ENCODE measurements at regions not wholly inside any gene's neighbourhood (a gene's known extent, or its start where the extent isn't known, plus 50 kb on each side); places are given as distances from the start of the nearest gene placed in this dataset.

DNA sequence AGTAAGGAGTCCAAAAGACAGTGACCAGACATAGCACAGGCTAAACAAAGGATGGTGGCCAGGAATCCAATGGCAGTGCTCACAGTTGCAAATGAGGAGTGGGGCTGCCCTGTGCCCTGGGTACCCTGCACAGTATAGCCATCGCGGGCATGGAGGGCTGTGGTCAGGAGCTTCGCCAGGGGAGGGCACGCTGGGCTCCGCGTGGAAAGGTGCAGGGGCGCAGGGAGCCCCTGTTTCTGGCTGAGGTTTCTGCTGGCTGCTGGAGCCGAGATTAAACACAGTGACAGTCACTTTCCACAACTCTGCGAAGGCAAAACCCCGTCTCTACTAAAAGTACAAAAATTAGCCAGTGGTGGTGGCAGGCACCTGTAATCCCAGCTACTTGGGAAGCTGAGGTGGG is 194.7 kb downstream of the GALR1 start:
- peaks cover 15% of the 10 kb centered on the region for H3K9me3 ChIP-seq (ENCODE audit: low read depth, low read length, poor library complexity, severe bottlenecking)
- ChIA-PET CTCF (no interaction called here), POLR2A (ENCODE audit: low non-redundant PET) (no interaction called here)
- no peaks in the 10 kb centered on the region for H3K4me1 ChIP-seq (ENCODE audit: insufficient read depth, low read length, poor library complexity, severe bottlenecking)
- no peak overlapping the region for H3K27ac ChIP-seq (ENCODE audit: low read depth, low read length, poor library complexity, severe bottlenecking)
- no TSS peak for BruUV-seq (replicated peaks)
- H3K4me3 ChIP-seq (ENCODE audit: low read depth, low read length, poor library complexity, severe bottlenecking): no peak overlapping the region
- no peaks in the 10 kb centered on the region for H3K36me3 ChIP-seq (ENCODE audit: insufficient read depth, low read length, poor library complexity, severe bottlenecking)
- TF ChIP-seq EZH2 (IDR thresholded peaks at IDR 0.05; ENCODE audit: borderline replicate concordance, low read depth, low read length, poor library complexity, severe bottlenecking): no peak
- TF ChIP-seq CTCF (conservative IDR thresholded peaks at IDR 0.05; ENCODE audit: low read depth, low read length): no peak
- no peak for DNase-seq (ENCODE audit: low spot score)
- intact Hi-C loops (cut with micrococcal nuclease; ENCODE audit: unreplicated experiment): no loop called here
- H3K27me3 ChIP-seq (replicated peaks; ENCODE audit: insufficient read depth, low read depth, low read length, poor library complexity): no peaks in the 10 kb centered on the region

DNA sequence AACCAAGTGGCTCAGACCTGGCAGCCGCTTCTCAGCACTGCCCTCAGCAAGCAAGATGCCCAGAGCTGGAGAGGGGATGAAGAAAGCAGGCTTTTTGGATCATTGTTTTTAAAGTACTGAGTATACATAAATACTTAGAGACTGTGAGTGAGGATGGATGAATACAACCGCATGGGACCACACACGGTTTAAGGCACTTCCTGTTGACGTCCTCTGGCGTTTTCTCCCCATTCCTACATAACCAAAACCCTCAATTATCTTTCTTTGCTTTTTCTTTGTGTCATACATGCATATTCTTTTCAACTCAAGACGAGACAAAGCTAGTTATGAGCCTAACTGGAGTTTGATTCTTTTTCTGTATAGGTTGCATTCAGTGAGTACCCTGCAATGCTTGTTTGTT is 198.4 kb downstream of the GALR1 start:
- H3K27ac ChIP-seq (ENCODE audit: low read depth, low read length, poor library complexity, severe bottlenecking): no peak overlapping the region
- H3K9me3 ChIP-seq (ENCODE audit: low read depth, low read length, poor library complexity, severe bottlenecking): peaks cover 28% of the 10 kb centered on the region
- H3K36me3 ChIP-seq (ENCODE audit: insufficient read depth, low read length, poor library complexity, severe bottlenecking): no peaks in the 10 kb centered on the region
- no TSS peak for BruUV-seq (replicated peaks)
- CTCF ChIA-PET: no interaction called here
- intact Hi-C loops (cut with micrococcal nuclease; ENCODE audit: unreplicated experiment): no loop called here
- no peak overlapping the region for H3K4me3 ChIP-seq (ENCODE audit: low read depth, low read length, poor library complexity, severe bottlenecking)
- POLR2A ChIA-PET (ENCODE audit: low non-redundant PET): no interaction called here
- H3K27me3 ChIP-seq (replicated peaks; ENCODE audit: insufficient read depth, low read depth, low read length, poor library complexity): no peaks in the 10 kb centered on the region
- no peak for DNase-seq (ENCODE audit: low spot score)
- H3K4me1 ChIP-seq (ENCODE audit: insufficient read depth, low read length, poor library complexity, severe bottlenecking): no peaks in the 10 kb centered on the region
- TF ChIP-seq EZH2 (IDR thresholded peaks at IDR 0.05; ENCODE audit: borderline replicate concordance, low read depth, low read length, poor library complexity, severe bottlenecking): no peak
- no peak for TF ChIP-seq CTCF (conservative IDR thresholded peaks at IDR 0.05; ENCODE audit: low read depth, low read length)

GRCh38 chr18:77455004-77455403 is 205.4 kb downstream of the GALR1 start:
- H3K9me3 ChIP-seq (ENCODE audit: low read depth, low read length, poor library complexity, severe bottlenecking): peaks cover 20% of the 10 kb centered on the region
- DNase-seq (ENCODE audit: low spot score): no peak
- H3K27me3 ChIP-seq (replicated peaks; ENCODE audit: insufficient read depth, low read depth, low read length, poor library complexity): no peaks in the 10 kb centered on the region
- H3K36me3 ChIP-seq (ENCODE audit: insufficient read depth, low read length, poor library complexity, severe bottlenecking): no peaks in the 10 kb centered on the region
- TF ChIP-seq CTCF (conservative IDR thresholded peaks at IDR 0.05; ENCODE audit: low read depth, low read length) (no peak), EZH2 (IDR thresholded peaks at IDR 0.05; ENCODE audit: borderline replicate concordance, low read depth, low read length, poor library complexity, severe bottlenecking) (no peak)
- H3K4me1 ChIP-seq (ENCODE audit: insufficient read depth, low read length, poor library complexity, severe bottlenecking): no peaks in the 10 kb centered on the region
- POLR2A ChIA-PET (ENCODE audit: low non-redundant PET): no interaction called here
- BruUV-seq (replicated peaks): no TSS peak
- H3K4me3 ChIP-seq (ENCODE audit: low read depth, low read length, poor library complexity, severe bottlenecking): no peak overlapping the region
- intact Hi-C loops (cut with micrococcal nuclease; ENCODE audit: unreplicated experiment): no loop called here
- no peak overlapping the region for H3K27ac ChIP-seq (ENCODE audit: low read depth, low read length, poor library complexity, severe bottlenecking)
- CTCF ChIA-PET: no interaction called here
